ENCODE measurements at regions not wholly inside any gene's neighbourhood (a gene's known extent, or its start where the extent isn't known, plus 50 kb on each side); places are given as distances from the start of the nearest gene placed in this dataset.

DNA sequence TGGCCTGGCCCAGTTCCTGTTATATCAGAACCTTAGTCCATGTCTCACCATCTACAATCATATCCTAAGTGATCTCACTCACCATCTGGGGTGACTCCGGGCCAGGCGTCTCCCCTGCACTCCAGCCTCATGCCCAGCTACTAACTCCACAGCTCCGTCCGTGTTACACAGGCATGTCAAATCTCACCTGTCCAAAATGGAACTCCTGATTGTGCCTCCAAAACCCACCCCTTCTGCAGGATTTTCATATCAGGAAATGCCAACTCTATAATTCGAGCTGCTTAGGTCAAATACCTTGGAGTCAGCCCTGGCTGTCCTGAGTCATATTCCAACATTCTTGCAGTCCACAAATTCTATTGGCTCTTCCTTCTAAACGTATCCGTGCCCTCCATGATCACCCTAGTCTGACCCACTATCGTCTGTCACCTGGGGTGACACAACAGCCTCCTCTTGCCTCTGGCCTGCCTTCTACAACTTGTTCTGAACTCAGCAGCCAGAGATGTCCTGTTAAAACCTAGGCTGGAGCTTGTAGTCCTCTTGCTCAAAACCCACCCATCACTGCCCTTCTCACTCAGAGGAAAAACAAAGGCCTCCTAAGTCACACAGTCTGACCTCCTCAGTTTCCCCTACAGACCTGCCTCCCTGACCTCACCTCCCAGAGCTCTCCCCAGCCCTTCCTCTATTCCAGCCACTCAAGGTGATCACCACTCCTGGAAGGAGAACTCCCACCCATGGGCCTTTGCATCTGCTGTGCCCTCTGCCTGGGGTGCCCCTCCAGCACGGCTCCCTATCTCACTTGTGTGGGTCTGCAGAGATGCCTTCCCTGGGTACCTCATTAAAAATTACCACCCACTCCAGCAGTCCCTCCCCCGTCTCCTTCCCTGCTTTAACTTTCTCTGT lies 85.3 kb upstream of the SIRPA start:
- TF ChIP-seq, protein P1, sequence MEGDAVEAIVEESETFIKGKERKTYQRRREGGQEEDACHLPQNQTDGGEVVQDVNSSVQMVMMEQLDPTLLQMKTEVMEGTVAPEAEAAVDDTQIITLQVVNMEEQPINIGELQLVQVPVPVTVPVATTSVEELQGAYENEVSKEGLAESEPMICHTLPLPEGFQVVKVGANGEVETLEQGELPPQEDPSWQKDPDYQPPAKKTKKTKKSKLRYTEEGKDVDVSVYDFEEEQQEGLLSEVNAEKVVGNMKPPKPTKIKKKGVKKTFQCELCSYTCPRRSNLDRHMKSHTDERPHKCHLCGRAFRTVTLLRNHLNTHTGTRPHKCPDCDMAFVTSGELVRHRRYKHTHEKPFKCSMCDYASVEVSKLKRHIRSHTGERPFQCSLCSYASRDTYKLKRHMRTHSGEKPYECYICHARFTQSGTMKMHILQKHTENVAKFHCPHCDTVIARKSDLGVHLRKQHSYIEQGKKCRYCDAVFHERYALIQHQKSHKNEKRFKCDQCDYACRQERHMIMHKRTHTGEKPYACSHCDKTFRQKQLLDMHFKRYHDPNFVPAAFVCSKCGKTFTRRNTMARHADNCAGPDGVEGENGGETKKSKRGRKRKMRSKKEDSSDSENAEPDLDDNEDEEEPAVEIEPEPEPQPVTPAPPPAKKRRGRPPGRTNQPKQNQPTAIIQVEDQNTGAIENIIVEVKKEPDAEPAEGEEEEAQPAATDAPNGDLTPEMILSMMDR (IDR thresholded peaks at IDR 0.05; ENCODE audit: low read length), result no peak
- no peak for TF ChIP-seq EZH2 (IDR thresholded peaks at IDR 0.05; ENCODE audit: borderline replicate concordance, low read length)

Measured in OCI-LY1 (cell line).